Neural progenitor cell (in vitro differentiated cells): ENCODE measurements at regions not wholly inside any gene's neighbourhood (a gene's known extent, or its start where the extent isn't known, plus 50 kb on each side); places are given as distances from the start of the nearest gene placed in this dataset.

Experiments used
- EZH2 ChIP-seq: fragments of 200-600 bp; sonication (generic); IDR thresholded peaks from 2 replicates; pipeline ENCODE4 v1.6.1; 2017; ENCODE audit warnings: antibody characterized with exemption, mild to moderate bottlenecking, moderate library complexity
- EZH2phosphoT487 ChIP-seq: fragments of 200-600 bp; sonication (generic); IDR thresholded peaks from 2 replicates; pipeline ENCODE4 v1.6.1; 2017; ENCODE audit warnings: antibody characterized with exemption
- TF ChIP-seq, protein P1 (sequence below): fragments of 200-600 bp; sonication (generic); IDR thresholded peaks from 2 replicates; pipeline ENCODE4 v1.5.1; 2017; ENCODE audit warnings: antibody characterized with exemption, mild to moderate bottlenecking

DNA sequence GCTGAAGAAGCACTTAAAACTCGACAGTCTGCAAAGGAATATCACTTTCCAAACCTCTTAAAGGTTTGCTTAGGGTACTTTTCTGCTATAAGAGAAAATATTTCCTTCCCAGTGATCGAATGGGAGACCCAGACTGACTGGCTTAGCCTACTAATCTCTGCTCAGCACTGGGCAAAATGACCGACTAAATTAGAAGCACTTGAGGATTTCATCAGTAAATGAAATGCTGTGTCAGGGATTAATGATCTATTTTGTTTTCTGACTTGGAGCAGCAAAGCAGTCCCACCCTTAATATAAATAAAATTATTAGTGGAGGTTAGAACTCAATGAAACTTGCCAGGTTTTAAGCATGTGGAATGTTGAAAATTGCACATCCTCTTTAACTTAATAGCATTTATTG, 411.6 kb downstream of the NEBL start:
- TF ChIP-seq, protein P1, sequence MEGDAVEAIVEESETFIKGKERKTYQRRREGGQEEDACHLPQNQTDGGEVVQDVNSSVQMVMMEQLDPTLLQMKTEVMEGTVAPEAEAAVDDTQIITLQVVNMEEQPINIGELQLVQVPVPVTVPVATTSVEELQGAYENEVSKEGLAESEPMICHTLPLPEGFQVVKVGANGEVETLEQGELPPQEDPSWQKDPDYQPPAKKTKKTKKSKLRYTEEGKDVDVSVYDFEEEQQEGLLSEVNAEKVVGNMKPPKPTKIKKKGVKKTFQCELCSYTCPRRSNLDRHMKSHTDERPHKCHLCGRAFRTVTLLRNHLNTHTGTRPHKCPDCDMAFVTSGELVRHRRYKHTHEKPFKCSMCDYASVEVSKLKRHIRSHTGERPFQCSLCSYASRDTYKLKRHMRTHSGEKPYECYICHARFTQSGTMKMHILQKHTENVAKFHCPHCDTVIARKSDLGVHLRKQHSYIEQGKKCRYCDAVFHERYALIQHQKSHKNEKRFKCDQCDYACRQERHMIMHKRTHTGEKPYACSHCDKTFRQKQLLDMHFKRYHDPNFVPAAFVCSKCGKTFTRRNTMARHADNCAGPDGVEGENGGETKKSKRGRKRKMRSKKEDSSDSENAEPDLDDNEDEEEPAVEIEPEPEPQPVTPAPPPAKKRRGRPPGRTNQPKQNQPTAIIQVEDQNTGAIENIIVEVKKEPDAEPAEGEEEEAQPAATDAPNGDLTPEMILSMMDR, result no peak
- TF ChIP-seq EZH2phosphoT487, result no peak
- no peak for TF ChIP-seq EZH2
